ENCODE measurements at regions not wholly inside any gene's neighbourhood (a gene's known extent, or its start where the extent isn't known, plus 50 kb on each side); places are given as distances from the start of the nearest gene placed in this dataset.

DNA sequence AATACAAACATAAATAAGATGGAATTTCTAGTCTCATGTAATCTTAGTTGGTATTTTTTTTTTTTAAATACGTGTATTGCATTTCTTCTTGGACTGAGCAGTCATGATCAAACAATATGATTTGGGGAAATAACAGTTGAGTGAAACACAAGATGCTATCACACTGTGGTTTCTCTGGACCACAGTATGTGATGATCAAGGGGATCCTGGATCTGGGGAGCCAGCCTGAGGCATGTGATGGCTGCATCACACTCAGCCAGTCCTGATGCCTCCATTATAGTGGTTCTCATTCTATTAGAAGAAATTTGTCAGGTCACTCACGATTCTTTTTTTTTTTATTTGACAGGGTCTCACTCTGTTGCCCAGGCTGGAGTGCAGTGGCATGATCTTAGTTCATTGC is 495.9 kb upstream of the POT1 start:
- TF ChIP-seq EZH2 (IDR thresholded peaks at IDR 0.05; ENCODE audit: low read depth, unreplicated experiment) (no peak), POLR2AphosphoS5 (IDR thresholded peaks at IDR 0.05; ENCODE audit: low read depth) (no peak), JUNB (IDR thresholded peaks at IDR 0.05; ENCODE audit: unreplicated experiment) (no peak), EZH2phosphoT487 (IDR thresholded peaks at IDR 0.05; ENCODE audit: unreplicated experiment) (no peak), CREB1 (CRISPR knock-in tag; IDR thresholded peaks at IDR 0.05; ENCODE audit: low read depth) (no peak), NANOG (IDR thresholded peaks at IDR 0.05; ENCODE audit: borderline replicate concordance) (no peak), ZNF331 (CRISPR knock-in tag; IDR thresholded peaks at IDR 0.05; ENCODE audit: low read depth) (no peak), ZNF114 (CRISPR knock-in tag; IDR thresholded peaks at IDR 0.05) (no peak)
- TF ChIP-seq, protein P1, sequence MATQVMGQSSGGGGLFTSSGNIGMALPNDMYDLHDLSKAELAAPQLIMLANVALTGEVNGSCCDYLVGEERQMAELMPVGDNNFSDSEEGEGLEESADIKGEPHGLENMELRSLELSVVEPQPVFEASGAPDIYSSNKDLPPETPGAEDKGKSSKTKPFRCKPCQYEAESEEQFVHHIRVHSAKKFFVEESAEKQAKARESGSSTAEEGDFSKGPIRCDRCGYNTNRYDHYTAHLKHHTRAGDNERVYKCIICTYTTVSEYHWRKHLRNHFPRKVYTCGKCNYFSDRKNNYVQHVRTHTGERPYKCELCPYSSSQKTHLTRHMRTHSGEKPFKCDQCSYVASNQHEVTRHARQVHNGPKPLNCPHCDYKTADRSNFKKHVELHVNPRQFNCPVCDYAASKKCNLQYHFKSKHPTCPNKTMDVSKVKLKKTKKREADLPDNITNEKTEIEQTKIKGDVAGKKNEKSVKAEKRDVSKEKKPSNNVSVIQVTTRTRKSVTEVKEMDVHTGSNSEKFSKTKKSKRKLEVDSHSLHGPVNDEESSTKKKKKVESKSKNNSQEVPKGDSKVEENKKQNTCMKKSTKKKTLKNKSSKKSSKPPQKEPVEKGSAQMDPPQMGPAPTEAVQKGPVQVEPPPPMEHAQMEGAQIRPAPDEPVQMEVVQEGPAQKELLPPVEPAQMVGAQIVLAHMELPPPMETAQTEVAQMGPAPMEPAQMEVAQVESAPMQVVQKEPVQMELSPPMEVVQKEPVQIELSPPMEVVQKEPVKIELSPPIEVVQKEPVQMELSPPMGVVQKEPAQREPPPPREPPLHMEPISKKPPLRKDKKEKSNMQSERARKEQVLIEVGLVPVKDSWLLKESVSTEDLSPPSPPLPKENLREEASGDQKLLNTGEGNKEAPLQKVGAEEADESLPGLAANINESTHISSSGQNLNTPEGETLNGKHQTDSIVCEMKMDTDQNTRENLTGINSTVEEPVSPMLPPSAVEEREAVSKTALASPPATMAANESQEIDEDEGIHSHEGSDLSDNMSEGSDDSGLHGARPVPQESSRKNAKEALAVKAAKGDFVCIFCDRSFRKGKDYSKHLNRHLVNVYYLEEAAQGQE (IDR thresholded peaks at IDR 0.05; ENCODE audit: unreplicated experiment) = no peak
- TF ChIP-seq, protein P2, sequence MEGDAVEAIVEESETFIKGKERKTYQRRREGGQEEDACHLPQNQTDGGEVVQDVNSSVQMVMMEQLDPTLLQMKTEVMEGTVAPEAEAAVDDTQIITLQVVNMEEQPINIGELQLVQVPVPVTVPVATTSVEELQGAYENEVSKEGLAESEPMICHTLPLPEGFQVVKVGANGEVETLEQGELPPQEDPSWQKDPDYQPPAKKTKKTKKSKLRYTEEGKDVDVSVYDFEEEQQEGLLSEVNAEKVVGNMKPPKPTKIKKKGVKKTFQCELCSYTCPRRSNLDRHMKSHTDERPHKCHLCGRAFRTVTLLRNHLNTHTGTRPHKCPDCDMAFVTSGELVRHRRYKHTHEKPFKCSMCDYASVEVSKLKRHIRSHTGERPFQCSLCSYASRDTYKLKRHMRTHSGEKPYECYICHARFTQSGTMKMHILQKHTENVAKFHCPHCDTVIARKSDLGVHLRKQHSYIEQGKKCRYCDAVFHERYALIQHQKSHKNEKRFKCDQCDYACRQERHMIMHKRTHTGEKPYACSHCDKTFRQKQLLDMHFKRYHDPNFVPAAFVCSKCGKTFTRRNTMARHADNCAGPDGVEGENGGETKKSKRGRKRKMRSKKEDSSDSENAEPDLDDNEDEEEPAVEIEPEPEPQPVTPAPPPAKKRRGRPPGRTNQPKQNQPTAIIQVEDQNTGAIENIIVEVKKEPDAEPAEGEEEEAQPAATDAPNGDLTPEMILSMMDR (conservative IDR thresholded peaks at IDR 0.05; ENCODE audit: low read depth in 2 of 2) = no peak
- TF ChIP-seq, protein P3, sequence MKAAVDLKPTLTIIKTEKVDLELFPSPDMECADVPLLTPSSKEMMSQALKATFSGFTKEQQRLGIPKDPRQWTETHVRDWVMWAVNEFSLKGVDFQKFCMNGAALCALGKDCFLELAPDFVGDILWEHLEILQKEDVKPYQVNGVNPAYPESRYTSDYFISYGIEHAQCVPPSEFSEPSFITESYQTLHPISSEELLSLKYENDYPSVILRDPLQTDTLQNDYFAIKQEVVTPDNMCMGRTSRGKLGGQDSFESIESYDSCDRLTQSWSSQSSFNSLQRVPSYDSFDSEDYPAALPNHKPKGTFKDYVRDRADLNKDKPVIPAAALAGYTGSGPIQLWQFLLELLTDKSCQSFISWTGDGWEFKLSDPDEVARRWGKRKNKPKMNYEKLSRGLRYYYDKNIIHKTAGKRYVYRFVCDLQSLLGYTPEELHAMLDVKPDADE (IDR thresholded peaks at IDR 0.05) = no peak
- TF ChIP-seq, protein P4, sequence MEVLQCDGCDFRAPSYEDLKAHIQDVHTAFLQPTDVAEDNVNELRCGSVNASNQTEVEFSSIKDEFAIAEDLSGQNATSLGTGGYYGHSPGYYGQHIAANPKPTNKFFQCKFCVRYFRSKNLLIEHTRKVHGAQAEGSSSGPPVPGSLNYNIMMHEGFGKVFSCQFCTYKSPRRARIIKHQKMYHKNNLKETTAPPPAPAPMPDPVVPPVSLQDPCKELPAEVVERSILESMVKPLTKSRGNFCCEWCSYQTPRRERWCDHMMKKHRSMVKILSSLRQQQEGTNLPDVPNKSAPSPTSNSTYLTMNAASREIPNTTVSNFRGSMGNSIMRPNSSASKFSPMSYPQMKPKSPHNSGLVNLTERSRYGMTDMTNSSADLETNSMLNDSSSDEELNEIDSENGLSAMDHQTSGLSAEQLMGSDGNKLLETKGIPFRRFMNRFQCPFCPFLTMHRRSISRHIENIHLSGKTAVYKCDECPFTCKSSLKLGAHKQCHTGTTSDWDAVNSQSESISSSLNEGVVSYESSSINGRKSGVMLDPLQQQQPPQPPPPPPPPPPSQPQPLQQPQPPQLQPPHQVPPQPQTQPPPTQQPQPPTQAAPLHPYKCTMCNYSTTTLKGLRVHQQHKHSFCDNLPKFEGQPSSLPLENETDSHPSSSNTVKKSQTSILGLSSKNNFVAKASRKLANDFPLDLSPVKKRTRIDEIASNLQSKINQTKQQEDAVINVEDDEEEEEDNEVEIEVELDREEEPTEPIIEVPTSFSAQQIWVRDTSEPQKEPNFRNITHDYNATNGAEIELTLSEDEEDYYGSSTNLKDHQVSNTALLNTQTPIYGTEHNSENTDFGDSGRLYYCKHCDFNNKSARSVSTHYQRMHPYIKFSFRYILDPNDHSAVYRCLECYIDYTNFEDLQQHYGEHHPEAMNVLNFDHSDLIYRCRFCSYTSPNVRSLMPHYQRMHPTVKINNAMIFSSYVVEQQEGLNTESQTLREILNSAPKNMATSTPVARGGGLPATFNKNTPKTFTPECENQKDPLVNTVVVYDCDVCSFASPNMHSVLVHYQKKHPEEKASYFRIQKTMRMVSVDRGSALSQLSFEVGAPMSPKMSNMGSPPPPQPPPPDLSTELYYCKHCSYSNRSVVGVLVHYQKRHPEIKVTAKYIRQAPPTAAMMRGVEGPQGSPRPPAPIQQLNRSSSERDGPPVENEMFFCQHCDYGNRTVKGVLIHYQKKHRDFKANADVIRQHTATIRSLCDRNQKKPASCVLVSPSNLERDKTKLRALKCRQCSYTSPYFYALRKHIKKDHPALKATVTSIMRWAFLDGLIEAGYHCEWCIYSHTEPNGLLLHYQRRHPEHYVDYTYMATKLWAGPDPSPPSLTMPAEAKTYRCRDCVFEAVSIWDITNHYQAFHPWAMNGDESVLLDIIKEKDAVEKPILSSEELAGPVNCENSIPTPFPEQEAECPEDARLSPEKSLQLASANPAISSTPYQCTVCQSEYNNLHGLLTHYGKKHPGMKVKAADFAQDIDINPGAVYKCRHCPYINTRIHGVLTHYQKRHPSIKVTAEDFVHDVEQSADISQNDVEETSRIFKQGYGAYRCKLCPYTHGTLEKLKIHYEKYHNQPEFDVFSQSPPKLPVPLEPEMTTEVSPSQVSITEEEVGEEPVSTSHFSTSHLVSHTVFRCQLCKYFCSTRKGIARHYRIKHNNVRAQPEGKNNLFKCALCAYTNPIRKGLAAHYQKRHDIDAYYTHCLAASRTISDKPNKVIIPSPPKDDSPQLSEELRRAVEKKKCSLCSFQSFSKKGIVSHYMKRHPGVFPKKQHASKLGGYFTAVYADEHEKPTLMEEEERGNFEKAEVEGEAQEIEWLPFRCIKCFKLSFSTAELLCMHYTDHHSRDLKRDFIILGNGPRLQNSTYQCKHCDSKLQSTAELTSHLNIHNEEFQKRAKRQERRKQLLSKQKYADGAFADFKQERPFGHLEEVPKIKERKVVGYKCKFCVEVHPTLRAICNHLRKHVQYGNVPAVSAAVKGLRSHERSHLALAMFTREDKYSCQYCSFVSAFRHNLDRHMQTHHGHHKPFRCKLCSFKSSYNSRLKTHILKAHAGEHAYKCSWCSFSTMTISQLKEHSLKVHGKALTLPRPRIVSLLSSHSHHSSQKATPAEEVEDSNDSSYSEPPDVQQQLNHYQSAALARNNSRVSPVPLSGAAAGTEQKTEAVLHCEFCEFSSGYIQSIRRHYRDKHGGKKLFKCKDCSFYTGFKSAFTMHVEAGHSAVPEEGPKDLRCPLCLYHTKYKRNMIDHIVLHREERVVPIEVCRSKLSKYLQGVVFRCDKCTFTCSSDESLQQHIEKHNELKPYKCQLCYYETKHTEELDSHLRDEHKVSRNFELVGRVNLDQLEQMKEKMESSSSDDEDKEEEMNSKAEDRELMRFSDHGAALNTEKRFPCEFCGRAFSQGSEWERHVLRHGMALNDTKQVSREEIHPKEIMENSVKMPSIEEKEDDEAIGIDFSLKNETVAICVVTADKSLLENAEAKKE (CRISPR knock-in tag; IDR thresholded peaks at IDR 0.05) = no peak

Measured in GM23338 (cell line).